HepG2 (cell line): ENCODE measurements at regions not wholly inside any gene's neighbourhood (a gene's known extent, or its start where the extent isn't known, plus 50 kb on each side); places are given as distances from the start of the nearest gene placed in this dataset.
A peak's percentile ranks its signal among the peaks of the same experiment; 100 is the strongest.

Experiments used
- ATAC-seq: fragments of 200-7000 bp; cut with Tn5 transposase; 3 replicates; pipeline ENCODE4 v1.9.1; 2020; ENCODE audit warnings: mild to moderate bottlenecking, moderate library complexity
- BruUV-seq: library from RNA; stranded (reverse); fragments of 400-500 nt; replicated peaks from 2 replicates; lab custom pipeline; 2021; lab: Mats Ljungman, UMichigan
- CTCF ChIA-PET: fragments of 300-600 bp; formaldehyde crosslinking; extraction: SDS; loops from one replicate; lab custom pipeline; 2021; ENCODE audit warnings: low total read pairs, inconsistent platforms, low intra/inter-chr PET ratio; lab: Yijun Ruan, JAX
- POLR2A ChIA-PET: fragments of 350-600 bp; sonication (Branson Sonifier 250); formaldehyde crosslinking; loops from one replicate; lab custom pipeline; 2020; ENCODE audit warnings: antibody characterized with exemption, inconsistent platforms; lab: Yijun Ruan, JAX
- DNase-seq: peaks from one replicate; pipeline ENCODE4 v3.0.0-alpha.2; 2015; ENCODE audit warnings: low spot score
- FAIRE-seq: peaks from 3 replicates; lab custom pipeline; 2011; peaks lifted over from hg19 to GRCh38; lab: Jason Lieb, UNC
- H2AFZ ChIP-seq: one replicate; pipeline ENCODE4 v1.6.1; 2011; ENCODE audit warnings: low read length, inconsistent platforms
- H3K27ac ChIP-seq: fragments of 300-600 bp; 3 replicates; pipeline ENCODE4 v1.8.0; 2011; ENCODE audit warnings: mixed run types, mild to moderate bottlenecking, mixed read lengths, low read length, inconsistent platforms; ENCODE audit not compliant: insufficient read depth; ENCODE audit errors: extremely low read length
- H3K27me3 ChIP-seq, 2 experiments: fragments of 200-600 bp in 1 of 2; 2 replicates in 1 of 2; 3 replicates in 1 of 2; pipeline versions ENCODE4 v1.6.0 to v1.8.0; 2011; ENCODE audit warnings: low read length in 2 of 2, mild to moderate bottlenecking in 2 of 2, moderate library complexity in 2 of 2, inconsistent platforms in 1 of 2; ENCODE audit not compliant: insufficient read depth in 2 of 2, control insufficient read depth in 1 of 2
- H3K36me3 ChIP-seq, 2 experiments: fragments of 200-600 bp in 1 of 2; replicated peaks in 1 of 2; 2 replicates in 1 of 2; 3 replicates in 1 of 2; pipeline versions ENCODE4 v1.5.1 to v1.8.0; 2011; ENCODE audit warnings: low read length in 2 of 2, inconsistent platforms in 1 of 2; ENCODE audit not compliant: insufficient read depth in 2 of 2, control insufficient read depth in 1 of 2
- H3K4me1 ChIP-seq: 2 replicates; pipeline ENCODE4 v1.5.1; 2012; ENCODE audit warnings: low read length, inconsistent platforms; ENCODE audit not compliant: insufficient read depth
- H3K4me2 ChIP-seq: 2 replicates; pipeline ENCODE4 v1.6.0; 2011; ENCODE audit warnings: low read depth, low read length, inconsistent platforms
- H3K4me3 ChIP-seq, 3 experiments: fragments of 200-600 bp in 1 of 3; sonication (generic), shearing (Covaris generic) in 1 of 3; replicated peaks in 1 of 3; 2 replicates each; pipeline ENCODE4 v1.5.1; 2011 to 2016; ENCODE audit warnings: low read length in 3 of 3, inconsistent platforms in 2 of 3, low read depth in 2 of 3, mild to moderate bottlenecking in 2 of 3, control low read depth in 1 of 3, mixed read lengths in 1 of 3; ENCODE audit not compliant: insufficient read depth in 1 of 3
- H3K79me2 ChIP-seq: one replicate; pipeline ENCODE4 v1.6.1; 2011; ENCODE audit warnings: low read length, inconsistent platforms; ENCODE audit not compliant: insufficient read depth
- H3K9ac ChIP-seq: 2 replicates; pipeline ENCODE4 v1.6.0; 2011; ENCODE audit warnings: mild to moderate bottlenecking, low read depth, low read length, inconsistent platforms; ENCODE audit not compliant: insufficient read depth
- H3K9me3 ChIP-seq: 2 replicates; pipeline ENCODE4 v1.5.1; 2012; ENCODE audit warnings: mild to moderate bottlenecking, low read length
- H4K20me1 ChIP-seq: 2 replicates; pipeline ENCODE4 v1.6.0; 2011; ENCODE audit warnings: inconsistent platforms, mild to moderate bottlenecking, low read length, moderate library complexity; ENCODE audit not compliant: insufficient read depth
- SALL1 ChIP-seq: sonication (generic); formaldehyde crosslinking; IDR thresholded peaks from 2 replicates; pipeline ENCODE4 v1.8.0; 2022; ENCODE audit warnings: mild to moderate bottlenecking, missing genetic modification reagents
- SUZ12 ChIP-seq: fragments of 150-350 bp; IDR thresholded peaks from 2 replicates; pipeline ENCODE4 v1.6.1; 2014; ENCODE audit warnings: low read depth, low read length
- U2AF1 ChIP-seq: fragments of 200-400 bp; formaldehyde crosslinking; optimal IDR thresholded peaks from 2 replicates; pipeline ENCODE3; 2017; ENCODE audit warnings: mild to moderate bottlenecking, low read depth, low read length
- ZNF121 ChIP-seq: sonication (generic); formaldehyde crosslinking; IDR thresholded peaks from 2 replicates; pipeline ENCODE4 v1.5.0; 2020; ENCODE audit warnings: mild to moderate bottlenecking, missing genetic modification reagents
- ZNF484 ChIP-seq: sonication (generic); formaldehyde crosslinking; IDR thresholded peaks from 2 replicates; pipeline ENCODE4 v1.5.1; 2020; ENCODE audit warnings: mild to moderate bottlenecking, low read depth, missing genetic modification reagents, borderline replicate concordance
- ZNF770 ChIP-seq: sonication (generic); formaldehyde crosslinking; IDR thresholded peaks from 2 replicates; pipeline ENCODE4 v1.5.0; 2020; ENCODE audit warnings: mild to moderate bottlenecking, missing genetic modification reagents
- WGBS: methylation state at CpG from one replicate; pipeline ENCODE4 v1.1.6; 2017; ENCODE audit warnings: low lambda C conversion rate; 5-methylcytosine and 5-hydroxymethylcytosine counted together
- in situ Hi-C: cut with HindIII; loops from 2 replicates; pipeline ENCODE4 v1.10.0; 2017; ENCODE audit warnings: low pct_unique_long_range_greater_than_20kb; ENCODE audit not compliant: extremely low pct_ligation_motif_present
- intact Hi-C: fragments of 100-400 bp; cut with micrococcal nuclease; formaldehyde crosslinking; loops from one replicate; pipeline ENCODE4 v1.10.0; 2022; ENCODE audit not compliant: unreplicated experiment
- TF ChIP-seq, protein P1 (sequence below): IDR thresholded peaks from 2 replicates; pipeline ENCODE4 v1.6.1; 2016; ENCODE audit warnings: missing biosample characterization, missing genetic modification reagents, low read depth
- TF ChIP-seq, protein P2 (sequence below): sonication (generic); formaldehyde crosslinking; conservative IDR thresholded peaks from 2 replicates; pipeline ENCODE4 v1.8.0; 2022; ENCODE audit warnings: low read depth, missing genetic modification reagents
- TF ChIP-seq, protein P3 (sequence below): sonication (generic); formaldehyde crosslinking; IDR thresholded peaks from 2 replicates; pipeline ENCODE4 v1.4.0; 2020; ENCODE audit warnings: missing genetic modification reagents

GRCh38 chr12:23004473-23005020 lies 379.6 kb downstream of the ETNK1 start:
- DNase-seq = peak; percentile 11
- H3K27ac ChIP-seq = no peak overlapping the region
- CTCF ChIA-PET = no interaction called here

More at GRCh38 chr12:23004473-23005020, 379.6 kb downstream of the ETNK1 start:
- FAIRE-seq (no peak), ATAC-seq (peak; percentile 60)
- H3K4me1 ChIP-seq = peaks cover 7% of the 10 kb centered on the region
- no TSS peak for BruUV-seq
- H3K4me3 ChIP-seq = no peak overlapping the region
- H3K9ac ChIP-seq = no peak overlapping the region
- H3K9me3 ChIP-seq = no peaks in the 10 kb centered on the region
- no peak overlapping the region for H3K4me2 ChIP-seq
- H2AFZ ChIP-seq = no peak overlapping the region
- in situ Hi-C loops = no loop called here
- under 1% methylated on average over 4 of the region's 4 CpGs for WGBS
- POLR2A ChIA-PET = no interaction called here
- H3K79me2 ChIP-seq = no peaks in the 10 kb centered on the region
- no peaks in the 10 kb centered on the region for H4K20me1 ChIP-seq
- no peaks in the 10 kb centered on the region for H3K36me3 ChIP-seq
- intact Hi-C loops = no loop called here
- H3K27me3 ChIP-seq = no peaks in the 10 kb centered on the region; a peak in 1 of 5 replicates
- TF ChIP-seq SALL1 (CRISPR knock-in tag) (0 out of 2 replicates have a peak, but pooled peaks have one; percentile 11), SUZ12 (no peak), ZNF484 (no peak), ZNF770 (CRISPR knock-in tag) (peak; percentile 66; the same call in 1 of the 2 replicates), U2AF1 (no peak), ZNF121 (CRISPR knock-in tag) (peak; percentile 54; the same call in 1 of the 2 replicates)
- TF ChIP-seq, protein P1, sequence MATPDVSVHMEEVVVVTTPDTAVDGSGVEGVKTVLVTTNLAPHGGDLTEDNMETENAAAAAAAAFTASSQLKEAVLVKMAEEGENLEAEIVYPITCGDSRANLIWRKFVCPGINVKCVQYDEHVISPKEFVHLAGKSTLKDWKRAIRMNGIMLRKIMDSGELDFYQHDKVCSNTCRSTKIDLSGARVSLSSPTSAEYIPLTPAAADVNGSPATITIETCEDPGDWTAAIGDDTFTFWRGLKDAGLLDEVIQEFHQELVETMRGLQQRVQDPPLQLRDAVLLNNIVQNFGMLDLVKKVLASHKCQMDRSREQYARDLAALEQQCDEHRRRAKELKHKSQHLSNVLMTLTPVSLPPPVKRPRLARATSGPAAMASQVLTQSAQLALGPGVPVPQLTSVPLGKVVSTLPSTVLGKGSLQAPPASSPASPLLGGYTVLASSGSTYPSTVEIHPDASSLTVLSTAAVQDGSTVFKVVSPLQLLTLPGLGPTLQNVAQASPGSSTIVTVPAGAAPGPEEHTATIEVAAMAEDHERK (CRISPR knock-in tag) = no peak
- TF ChIP-seq, protein P2, sequence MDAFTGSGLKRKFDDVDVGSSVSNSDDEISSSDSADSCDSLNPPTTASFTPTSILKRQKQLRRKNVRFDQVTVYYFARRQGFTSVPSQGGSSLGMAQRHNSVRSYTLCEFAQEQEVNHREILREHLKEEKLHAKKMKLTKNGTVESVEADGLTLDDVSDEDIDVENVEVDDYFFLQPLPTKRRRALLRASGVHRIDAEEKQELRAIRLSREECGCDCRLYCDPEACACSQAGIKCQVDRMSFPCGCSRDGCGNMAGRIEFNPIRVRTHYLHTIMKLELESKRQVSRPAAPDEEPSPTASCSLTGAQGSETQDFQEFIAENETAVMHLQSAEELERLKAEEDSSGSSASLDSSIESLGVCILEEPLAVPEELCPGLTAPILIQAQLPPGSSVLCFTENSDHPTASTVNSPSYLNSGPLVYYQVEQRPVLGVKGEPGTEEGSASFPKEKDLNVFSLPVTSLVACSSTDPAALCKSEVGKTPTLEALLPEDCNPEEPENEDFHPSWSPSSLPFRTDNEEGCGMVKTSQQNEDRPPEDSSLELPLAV (CRISPR knock-in tag) = no peak
- TF ChIP-seq, protein P3, sequence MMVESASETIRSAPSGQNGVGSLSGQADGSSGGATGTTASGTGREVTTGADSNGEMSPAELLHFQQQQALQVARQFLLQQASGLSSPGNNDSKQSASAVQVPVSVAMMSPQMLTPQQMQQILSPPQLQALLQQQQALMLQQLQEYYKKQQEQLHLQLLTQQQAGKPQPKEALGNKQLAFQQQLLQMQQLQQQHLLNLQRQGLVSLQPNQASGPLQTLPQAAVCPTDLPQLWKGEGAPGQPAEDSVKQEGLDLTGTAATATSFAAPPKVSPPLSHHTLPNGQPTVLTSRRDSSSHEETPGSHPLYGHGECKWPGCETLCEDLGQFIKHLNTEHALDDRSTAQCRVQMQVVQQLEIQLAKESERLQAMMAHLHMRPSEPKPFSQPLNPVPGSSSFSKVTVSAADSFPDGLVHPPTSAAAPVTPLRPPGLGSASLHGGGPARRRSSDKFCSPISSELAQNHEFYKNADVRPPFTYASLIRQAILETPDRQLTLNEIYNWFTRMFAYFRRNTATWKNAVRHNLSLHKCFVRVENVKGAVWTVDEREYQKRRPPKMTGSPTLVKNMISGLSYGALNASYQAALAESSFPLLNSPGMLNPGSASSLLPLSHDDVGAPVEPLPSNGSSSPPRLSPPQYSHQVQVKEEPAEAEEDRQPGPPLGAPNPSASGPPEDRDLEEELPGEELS = peak; percentile 45; the same call in 1 of the 2 replicates
